ENCODE measurements at regions not wholly inside any gene's neighbourhood (a gene's known extent, or its start where the extent isn't known, plus 50 kb on each side); places are given as distances from the start of the nearest gene placed in this dataset.

- peak; percentile 49 for TF ChIP-seq CTCF (conservative IDR thresholded peaks at IDR 0.05; ENCODE audit: low read length)
- no peak for TF ChIP-seq EZH2phosphoT487 (IDR thresholded peaks at IDR 0.05; ENCODE audit: borderline replicate concordance)
Observed at GRCh38 chr15:93974804-93975481, 256.4 kb upstream of the MCTP2 start.

All from Loucy (cell line).